Medulla oblongata (tissue), 1 donor: ENCODE measurements at regions not wholly inside any gene's neighbourhood (a gene's known extent, or its start where the extent isn't known, plus 50 kb on each side); places are given as distances from the start of the nearest gene placed in this dataset.

Experiments
- DNase-seq: peaks from one replicate; pipeline ENCODE4 v3.0.0-alpha.2; 2015; ENCODE audit errors: extremely low spot score

GRCh38 chrX:145630806-145631435, 186.7 kb upstream of the SLITRK2 start:
- DNase-seq = no peak

- no peak for DNase-seq
These were observed 186.1 kb upstream of the SLITRK2 start for GRCh38 chrX:145631461-145631951.

- DNase-seq = peak; percentile 10
These were observed 163.1 kb upstream of the SLITRK2 start for GRCh38 chrX:145654486-145654885.

- peak; percentile 51 for DNase-seq
These were observed 143.8 kb upstream of the SLITRK2 start for GRCh38 chrX:145673841-145674240.

- DNase-seq = no peak
These were observed 140.4 kb upstream of the SLITRK2 start for GRCh38 chrX:145677109-145677817.

- DNase-seq = no peak
These were observed 134.9 kb upstream of the SLITRK2 start for GRCh38 chrX:145682518-145683298.

GRCh38 chrX:145687146-145687545, 130.5 kb upstream of the SLITRK2 start:
- no peak for DNase-seq

- DNase-seq = no peak
These were observed 129.9 kb upstream of the SLITRK2 start for GRCh38 chrX:145687707-145688106.

- no peak for DNase-seq
These were observed 123.6 kb upstream of the SLITRK2 start for GRCh38 chrX:145694048-145694447.

- DNase-seq = no peak
These were observed 101.9 kb upstream of the SLITRK2 start for GRCh38 chrX:145715641-145716138.

- DNase-seq = no peak
These were observed 101.4 kb upstream of the SLITRK2 start for GRCh38 chrX:145716226-145716625.

GRCh38 chrX:145727476-145727875, 90.2 kb upstream of the SLITRK2 start:
- DNase-seq = peak; percentile 83

GRCh38 chrX:145729635-145730034, 88.0 kb upstream of the SLITRK2 start:
- peak; percentile 79 for DNase-seq

- DNase-seq = no peak
These were observed 82.6 kb upstream of the SLITRK2 start for GRCh38 chrX:145735036-145735435.

- DNase-seq = no peak
These were observed 65.7 kb upstream of the SLITRK2 start for GRCh38 chrX:145751943-145752342.
